HT-29 (cell line): ENCODE measurements at regions not wholly inside any gene's neighbourhood (a gene's known extent, or its start where the extent isn't known, plus 50 kb on each side); places are given as distances from the start of the nearest gene placed in this dataset.

Experiments used
- DNase-seq: peaks from one replicate; pipeline ENCODE4 v3.0.0-alpha.2; 2015; ENCODE audit warnings: low spot score

DNA sequence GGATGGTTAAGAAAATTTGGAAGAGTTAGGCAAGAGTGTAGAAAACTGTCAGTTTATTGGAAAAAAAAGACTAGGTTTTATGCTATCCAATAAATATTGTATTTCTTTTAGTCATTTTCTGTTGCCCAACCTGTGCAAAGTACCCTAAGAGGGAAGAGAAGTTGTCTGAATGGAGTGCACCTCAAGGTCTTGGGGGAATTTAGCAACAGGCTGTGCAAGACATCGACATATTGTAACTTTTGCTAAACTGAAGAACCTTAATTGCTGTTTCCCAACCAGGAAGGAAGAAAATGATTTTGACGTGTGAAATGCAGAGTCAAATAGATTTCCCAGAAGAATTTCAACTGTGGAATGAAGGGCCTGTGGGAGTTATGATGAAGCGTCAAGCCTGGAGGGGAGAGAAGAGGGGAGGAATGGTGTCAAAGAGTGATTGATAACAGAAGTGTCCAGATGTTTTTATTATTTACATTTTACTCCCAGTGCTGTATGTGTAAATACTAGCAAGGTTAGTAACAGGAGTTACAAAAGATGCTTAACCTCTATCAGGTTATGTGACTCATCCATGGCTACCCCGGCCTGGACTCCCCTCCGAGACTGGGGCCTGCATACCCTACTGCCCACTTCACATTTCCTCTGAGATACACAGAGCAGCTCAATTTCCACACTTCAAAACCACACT, 246.8 kb downstream of the MYLK4 start:
- DNase-seq = no peak

DNA sequence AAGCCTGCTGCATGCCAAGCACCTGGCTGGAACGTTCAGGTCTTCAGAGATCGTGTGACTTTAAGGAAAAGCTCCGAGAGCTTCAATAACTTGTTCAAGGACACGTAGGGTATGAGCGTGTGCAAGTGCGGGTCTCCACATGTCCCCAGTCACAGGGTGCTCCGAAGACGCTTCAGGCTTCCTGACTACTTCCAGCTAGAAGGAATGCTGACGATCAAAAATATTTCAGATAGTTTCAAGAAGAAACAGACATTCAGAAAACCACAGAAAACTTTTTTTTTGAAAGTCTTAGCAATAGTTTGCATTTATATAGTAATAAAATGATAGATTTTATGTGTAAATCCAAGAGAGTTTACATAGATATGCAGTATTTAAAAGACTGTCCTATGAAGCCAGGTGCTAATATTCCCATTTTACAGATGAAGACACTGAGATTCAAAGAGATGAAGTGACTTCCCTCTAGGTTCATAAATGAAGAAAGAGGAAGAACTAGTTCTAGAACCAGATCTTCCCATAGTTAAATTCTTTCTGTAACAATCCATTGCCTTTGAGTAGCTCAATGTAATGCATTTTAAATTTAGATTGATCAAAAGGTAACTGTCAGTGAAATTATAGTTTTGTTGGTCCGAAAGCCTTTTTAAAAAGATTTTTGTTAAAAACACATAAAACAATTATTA, 247.6 kb downstream of the MYLK4 start:
- DNase-seq = no peak

DNA sequence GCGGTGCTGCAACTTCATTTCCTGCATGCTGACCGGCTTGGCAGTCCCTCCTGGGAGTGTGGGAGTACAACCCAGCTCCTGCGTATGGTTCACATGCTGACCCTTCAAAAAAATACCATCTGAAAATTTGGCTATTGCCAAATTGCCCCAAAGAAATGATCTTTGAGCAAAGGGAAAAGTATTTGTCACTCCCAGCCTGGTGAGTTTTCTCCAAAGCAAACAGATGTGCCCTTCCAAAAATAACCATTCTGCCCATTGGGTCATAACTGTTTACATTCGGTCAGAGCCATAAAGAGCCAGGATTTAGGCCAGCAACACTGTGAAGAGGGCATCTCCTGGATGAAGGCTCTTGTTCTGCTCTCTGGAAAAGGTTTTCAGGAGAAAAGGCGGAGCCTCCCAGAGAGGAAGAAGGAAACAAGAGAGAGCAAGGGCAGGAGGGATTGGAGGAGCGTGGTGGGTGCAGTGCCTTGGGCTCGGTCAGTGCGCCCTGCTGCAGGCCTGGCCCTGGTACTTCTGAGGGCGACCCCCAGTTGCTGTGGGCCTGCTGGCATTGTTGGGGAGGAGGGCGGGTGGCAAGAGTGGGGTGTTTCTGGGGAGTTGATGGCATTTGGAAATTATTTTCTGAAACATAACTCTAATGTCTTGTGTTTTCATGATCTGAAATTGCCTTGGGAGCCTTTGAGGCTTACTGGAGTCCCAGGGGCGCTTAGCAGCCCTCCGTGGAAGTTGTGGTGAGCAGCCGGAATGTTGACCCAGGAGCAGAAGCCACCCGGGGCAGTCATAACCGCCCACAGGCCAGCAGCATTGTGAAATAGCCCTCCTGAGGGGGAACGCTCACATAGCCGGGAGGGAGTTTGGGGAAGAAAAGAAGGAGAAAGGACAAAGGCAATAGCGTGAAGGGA, 248.4 kb downstream of the MYLK4 start:
- DNase-seq = no peak

DNA sequence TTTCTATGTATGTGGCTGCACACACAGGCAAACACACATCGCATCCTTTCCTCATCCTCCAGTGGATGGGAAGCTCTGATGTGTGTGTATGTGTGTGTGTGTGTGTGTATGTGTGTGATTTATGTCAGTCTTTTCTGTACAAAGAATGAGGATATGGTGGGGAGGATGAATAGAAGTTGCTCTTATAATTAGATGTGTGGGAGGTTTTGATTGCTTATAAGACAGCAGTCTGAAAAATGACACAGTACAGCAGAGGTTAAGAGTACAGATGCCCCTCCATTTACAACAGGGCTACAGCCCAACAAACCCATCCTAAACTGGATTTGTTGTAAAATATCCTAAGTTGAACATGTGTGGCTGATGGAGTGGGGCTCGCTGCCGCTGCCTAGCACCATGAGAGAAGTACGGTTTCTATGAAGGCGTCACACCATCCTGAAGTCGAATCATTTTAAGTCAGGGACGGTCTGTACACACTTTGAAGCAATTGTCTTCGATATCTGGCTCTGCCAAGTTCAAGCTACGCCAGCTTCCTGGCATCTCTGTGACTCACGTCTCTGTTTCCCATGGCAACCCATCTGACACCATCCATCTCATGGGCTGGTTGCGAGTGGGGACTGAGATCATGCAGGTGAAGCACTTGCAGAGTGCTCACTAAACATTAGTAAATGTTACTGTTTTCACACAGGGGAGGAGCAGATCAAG, 252.6 kb downstream of the MYLK4 start:
- DNase-seq = no peak

DNA sequence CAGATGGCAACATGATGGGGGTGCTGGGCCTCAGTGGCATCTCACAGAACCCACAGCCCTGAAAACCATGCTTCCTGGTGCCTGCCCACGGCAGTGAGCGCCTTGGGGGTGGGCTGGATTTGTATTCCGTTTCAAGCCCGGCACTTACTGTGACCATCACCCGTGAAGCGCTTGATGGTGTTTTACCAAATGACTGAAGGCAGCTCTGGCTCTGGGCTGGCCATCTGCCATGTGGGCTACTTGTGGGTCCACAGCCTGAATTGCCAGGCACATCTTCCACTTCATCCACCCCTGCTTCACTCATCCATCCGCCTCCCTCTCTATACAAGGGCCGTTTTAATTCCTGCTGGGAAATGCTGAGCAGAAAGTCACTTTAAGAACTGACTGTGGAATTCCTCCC, 250.9 kb upstream of the GMDS start:
- DNase-seq = no peak

DNA sequence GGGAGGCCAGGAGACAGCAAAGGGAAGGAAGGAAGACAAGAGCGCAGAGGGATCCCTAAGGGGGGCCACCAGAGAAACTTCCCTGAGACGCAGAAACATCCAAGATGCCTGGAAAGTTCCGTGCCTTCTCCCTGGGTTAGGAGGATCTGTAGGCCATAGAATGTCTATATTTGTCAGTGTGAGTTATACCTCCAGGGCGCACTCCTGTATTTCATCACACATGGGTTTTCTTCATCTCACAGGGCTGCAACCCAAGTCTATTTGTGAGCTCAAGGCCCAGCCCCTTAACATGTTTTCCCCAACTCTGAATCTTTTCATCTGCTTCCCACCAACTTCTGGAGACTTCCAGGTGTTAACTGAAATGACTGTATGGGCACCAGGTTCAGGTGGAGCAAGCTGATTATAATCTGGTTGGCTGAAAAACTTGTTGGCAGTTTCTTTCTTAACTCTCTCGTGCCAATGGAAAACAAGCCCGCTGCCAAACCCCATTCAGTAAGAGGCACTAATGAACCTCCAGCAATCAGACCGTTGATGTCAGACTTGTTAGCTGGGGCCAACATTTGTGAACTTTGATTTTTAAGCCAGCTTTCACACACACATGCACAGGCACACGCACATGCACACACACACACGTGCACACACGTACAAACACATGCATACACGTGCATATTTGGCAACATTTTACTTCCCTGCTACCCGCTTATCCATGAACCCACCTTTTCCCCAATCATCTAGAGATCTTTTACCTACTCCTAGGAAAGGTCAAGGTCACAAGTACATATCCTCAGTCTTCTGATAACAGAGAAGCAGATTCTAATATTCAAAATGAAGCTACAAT, 247.5 kb upstream of the GMDS start:
- DNase-seq = no peak

- DNase-seq = no peak
Observed at GRCh38 chr6:2491137-2491536, 245.7 kb upstream of the GMDS start.

- DNase-seq = no peak
Observed at GRCh38 chr6:2488578-2488977, 243.2 kb upstream of the GMDS start.

GRCh38 chr6:2485116-2485515, 239.7 kb upstream of the GMDS start:
- no peak for DNase-seq

- DNase-seq = no peak
Observed at GRCh38 chr6:2482773-2483172, 237.4 kb upstream of the GMDS start.

DNA sequence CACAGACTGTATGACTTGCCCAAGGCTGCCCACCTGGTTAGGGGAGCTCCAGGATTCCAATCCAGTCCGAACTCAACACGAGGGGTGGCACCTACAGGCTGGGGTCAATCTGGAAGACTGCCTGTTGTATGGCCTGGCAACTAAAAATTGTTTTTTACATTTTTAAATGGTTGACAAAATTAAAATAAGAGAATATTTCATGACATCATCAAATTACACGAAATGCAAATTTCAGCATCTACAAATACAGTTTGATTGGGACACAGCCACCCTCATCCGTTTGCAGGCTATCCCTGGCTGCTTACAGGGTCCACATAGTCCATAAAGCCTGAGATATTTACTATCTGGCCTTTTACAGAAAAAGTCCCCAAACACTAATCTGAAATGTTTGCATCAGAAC, 235.9 kb upstream of the GMDS start:
- no peak for DNase-seq

DNA sequence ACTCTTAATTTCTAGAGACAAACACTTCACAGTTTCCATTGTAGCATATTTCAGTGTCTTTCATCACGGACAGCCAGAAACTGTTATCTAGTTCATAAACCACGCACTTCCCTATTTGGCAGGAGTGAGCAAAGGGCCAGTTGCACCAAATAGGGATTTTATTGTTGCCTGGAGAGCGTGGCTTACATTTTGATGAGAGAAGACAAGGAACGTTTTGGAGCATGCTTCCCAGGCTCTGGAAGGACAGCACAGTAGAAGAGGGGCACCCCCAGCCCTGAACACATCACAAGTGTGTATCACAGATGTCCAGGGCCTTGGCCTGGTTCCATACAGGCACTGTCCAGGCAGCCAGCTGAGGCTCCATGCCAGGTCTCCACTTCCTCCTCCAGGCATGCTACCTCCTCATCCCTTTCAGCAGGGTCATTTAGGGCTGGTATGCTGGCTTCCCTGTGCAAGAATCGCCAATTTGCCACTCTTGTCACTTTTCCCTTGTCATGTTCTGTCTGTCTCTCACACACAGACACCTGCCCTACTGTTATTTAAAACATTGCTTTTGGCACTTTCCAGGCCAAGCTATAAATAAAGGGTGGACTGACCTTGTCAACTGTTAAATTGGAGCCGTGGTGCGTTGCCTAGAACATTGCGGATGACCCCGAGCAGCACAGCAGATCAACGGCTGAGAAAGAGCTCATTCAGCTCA, 235.0 kb upstream of the GMDS start:
- DNase-seq = no peak

- no peak for DNase-seq
Observed at GRCh38 chr6:2478200-2478599, 232.8 kb upstream of the GMDS start.

DNA sequence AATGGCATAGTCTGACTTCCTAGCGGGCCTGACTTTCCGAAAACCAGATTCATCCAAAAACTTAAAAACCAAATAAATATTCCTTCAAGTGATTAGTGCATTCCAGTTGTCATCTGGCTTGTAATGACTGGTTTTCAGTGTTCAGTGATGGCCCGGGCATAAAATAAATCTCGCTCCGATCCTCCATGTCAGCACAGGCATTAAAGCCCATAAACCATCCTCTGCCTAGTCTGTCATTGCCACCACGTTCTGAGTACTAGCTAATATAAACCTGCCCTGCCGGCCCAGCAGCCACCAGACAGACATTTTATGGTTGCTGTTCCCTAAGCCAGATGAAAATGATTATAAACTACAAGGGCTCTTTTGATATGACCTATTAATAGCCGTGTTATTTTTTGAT, 232.3 kb upstream of the GMDS start:
- no peak for DNase-seq

- no peak for DNase-seq
Observed at GRCh38 chr6:2477250-2477649, 231.8 kb upstream of the GMDS start.

- peak; percentile 47 for DNase-seq
Observed at GRCh38 chr6:2476376-2476775, 231.0 kb upstream of the GMDS start.

GRCh38 chr6:2471472-2471871, 226.1 kb upstream of the GMDS start:
- no peak for DNase-seq

DNA sequence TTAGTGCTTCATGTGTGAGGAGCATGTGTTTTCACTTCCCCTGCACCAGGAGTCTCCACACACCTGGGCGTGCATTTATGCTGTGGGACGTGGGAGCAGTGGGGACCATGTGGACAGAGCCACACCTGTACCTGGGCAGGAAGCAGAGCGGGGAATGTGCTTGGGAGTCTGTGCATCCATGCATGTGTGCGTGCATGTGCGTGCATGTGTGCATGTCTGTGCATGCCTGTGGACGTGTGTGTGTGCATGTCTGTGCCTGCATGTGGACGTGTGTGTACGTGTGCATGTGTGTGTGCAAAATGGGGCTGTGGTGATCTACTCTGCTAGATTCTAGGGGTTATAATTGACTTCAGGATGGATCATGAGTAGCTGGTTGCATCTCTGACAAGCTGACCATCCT, 224.0 kb upstream of the GMDS start:
- no peak for DNase-seq

DNA sequence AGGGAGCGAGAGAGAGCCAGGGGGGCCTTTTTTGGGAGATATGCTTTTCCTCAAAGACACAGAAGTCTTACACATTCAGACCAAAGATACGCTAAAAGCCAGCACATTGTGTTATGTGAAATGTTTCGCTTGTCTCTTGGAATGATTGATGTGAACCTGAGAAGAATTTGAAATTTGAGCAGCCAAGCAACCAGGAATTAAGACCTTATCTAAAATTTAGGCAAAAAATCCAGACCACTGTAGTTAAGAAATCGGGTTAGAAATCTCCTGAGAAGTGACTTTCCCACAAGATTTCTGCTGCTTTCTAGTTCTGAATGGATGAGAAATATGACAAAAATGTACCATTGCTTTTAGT, 223.2 kb upstream of the GMDS start:
- DNase-seq = no peak

- no peak for DNase-seq
Observed at GRCh38 chr6:2467929-2468600, 222.7 kb upstream of the GMDS start.
